IPS-NIHi7 (cell line): ENCODE measurements at regions not wholly inside any gene's neighbourhood (a gene's known extent, or its start where the extent isn't known, plus 50 kb on each side); places are given as distances from the start of the nearest gene placed in this dataset.

ENCODE experiments used
- DNase-seq: peaks from one replicate; pipeline ENCODE4 v3.0.0; 2012; ENCODE audit warnings: mixed read lengths; ENCODE audit errors: extremely low spot score

DNA sequence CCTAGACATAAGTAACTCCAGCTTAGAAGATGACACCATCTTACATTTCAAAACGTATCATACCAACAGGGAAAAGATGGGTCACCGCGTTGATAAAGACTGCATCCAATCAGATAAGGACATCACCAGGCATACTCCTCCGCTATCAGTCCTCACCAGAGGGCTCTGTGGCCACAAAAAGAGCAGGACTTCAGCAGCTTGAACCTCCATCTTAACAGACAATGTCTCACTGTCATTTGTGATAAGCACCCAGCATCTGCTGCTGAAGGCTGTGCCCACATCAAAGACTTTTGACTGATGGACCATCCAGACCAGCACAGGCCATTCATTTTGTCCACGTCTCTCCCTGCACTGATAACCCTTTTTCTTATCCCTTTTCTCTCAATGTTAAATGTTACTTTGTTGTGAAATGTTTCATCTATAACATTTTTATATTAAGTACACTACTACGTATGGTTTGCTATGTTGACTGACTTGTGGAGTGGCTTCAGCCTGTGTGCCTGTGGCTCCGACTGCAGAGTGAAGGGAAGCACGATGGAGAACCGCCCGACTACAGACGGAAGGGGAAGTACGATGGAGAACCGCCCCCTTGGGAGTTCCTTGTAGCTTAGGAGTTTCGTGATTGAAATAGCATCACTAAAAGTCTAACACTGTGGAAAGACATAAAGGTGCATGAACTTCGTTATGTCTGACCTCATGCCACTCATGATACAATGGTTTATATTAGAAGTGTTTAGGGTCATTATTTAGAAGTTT is 595.4 kb upstream of the AGA start:
- peak; percentile 7 for DNase-seq

GRCh38 chr4:178056996-178057395 is 614.8 kb upstream of the AGA start:
- no peak for DNase-seq

GRCh38 chr4:178063568-178063967 is 621.3 kb upstream of the AGA start:
- DNase-seq, result no peak

DNA sequence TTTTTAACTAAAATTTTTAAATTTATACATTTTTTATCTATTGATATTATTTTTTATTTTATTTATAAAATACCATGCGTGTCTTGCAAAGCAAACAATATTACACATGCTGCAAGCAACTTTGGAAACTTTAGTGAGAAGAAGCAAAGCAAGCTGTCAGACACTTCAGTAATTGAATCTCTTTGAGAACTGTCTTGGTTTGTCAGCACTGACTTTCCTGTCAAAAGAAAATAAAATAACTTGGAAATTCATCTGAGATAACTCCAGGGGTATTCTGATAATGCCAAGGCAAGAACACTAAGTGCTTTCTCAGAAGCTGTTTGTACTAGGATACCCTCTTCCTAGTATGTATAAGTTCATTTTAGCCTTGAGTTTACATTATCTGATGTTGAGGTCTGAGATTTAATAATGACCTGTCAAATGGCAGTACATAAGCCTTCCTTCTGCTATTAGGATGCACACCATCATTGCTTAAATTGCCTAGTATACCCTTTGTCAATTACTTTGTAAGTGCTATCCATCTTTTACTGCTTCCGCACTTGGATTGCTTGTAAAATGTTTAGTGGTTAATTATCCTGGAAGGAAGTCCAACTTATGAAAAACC is 624.2 kb upstream of the AGA start:
- DNase-seq, result no peak

DNA sequence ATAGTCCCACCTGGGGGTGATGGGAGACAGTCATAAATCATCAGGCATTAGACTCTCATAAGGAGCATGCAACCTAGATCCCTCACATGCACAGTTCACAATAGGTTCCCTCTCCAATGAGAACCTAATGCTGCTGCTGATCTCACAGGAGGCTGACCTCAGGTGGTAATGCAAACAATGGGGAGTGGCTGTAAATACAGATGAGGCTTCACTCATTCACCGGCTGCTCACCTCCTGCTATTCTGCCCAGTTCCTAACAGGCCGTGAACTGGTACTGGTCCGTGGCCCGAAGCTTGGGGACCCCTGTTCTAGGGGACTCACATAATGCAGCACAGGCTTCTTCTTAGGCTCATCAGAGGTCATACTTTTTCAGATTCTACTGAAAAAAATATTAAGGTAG is 625.9 kb upstream of the AGA start:
- DNase-seq, result no peak

DNA sequence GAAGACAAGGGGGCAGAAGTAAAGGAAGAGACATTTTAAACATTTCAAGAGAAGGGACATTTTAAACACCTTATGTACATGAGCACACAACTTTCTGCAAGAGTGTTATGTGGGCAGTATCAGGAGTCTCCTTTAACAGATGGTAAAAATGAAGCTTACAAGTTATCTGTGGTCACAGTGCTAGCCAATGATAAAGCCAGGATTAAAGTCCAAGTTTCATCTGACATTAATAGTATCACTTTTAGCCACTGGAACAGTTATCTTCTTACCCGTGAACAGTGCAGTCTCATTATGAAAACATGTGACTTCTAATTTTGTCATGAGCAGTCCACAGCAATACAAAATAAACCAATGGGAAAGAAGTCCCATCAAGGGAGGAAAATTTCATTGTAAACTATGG is 627.9 kb upstream of the AGA start:
- no peak for DNase-seq

DNA sequence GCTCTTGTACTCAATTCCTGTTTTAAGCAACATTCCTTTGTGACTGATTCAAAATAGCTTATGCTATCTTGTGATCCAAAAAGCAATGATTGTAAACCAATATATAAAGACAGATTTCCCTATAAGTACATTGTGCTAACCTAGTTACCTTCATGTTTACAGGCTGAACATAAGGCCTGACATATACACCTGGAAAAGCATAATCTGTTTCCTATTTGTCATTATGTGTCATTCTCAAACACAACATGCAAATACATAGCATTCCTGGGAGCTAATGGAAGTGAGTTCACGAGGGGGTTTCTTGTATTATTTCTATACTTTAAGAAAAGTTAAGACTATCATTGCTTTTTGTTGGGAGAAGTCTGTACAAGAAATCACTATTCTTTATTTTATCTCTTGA is 638.1 kb upstream of the AGA start:
- DNase-seq, result no peak

- DNase-seq, result no peak
Observed at GRCh38 chr4:178081176-178081575, 638.9 kb upstream of the AGA start.

DNA sequence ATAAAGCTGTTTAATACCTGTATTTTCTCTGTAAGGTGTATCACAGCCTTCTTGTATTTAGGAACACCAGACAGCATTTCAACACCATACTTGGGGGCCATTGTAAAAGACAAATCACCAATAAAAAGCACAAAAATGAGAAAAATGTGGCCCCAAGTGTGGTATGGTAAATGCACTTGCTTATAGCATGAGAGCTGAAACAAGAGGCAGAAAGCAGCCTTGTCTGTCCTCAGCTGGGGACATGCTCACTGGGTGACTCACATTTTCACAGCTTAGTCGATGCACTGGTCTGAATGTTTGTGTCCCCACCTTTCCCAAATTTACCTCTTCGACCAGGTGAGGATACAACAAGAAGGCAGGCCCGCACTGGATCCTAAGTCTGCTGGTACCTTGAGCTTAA is 639.7 kb upstream of the AGA start:
- DNase-seq, result no peak

GRCh38 chr4:178082906-178083305 is 640.7 kb upstream of the AGA start:
- DNase-seq, result no peak

DNA sequence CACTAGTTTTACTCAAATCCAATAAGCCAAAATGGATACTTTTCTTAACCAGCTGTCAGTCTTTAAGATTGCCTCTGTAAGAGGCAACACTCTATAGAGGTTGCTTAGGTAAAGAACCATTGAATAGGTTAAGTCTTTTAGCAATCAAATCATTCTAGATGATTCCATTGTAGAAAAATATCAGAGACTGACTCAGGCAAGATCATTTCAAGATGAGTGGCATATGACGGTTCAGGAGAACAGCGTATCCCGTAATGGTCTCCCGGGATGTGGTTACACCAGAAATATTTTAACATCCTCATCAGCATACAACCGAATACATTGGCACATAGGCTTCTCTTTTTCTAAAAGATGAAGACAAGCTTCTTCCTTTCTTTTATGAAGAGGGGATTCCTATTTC is 641.7 kb upstream of the AGA start:
- no peak for DNase-seq

DNA sequence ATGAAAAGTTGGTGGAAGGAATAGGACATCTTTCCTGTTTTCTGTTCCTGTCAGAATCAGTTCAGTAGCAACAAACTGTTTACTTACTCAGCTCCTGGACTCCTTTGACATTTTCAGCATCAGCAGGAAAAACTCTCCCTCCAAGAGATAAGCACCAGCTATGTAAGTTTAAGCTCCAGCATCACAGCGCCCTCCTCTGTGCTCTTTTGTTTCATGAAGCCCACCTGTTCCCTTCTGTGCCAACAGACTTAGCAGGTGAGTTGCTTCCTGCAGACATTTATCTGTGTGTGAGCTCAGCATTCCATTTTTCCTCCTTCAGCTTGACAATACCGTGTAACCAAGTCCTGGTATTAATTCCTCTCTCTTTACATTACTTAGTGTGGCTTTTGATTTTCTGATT is 644.1 kb upstream of the AGA start:
- peak; percentile 60 for DNase-seq

- no peak for DNase-seq
Observed at GRCh38 chr4:178090640-178091411, 648.6 kb upstream of the AGA start.

DNA sequence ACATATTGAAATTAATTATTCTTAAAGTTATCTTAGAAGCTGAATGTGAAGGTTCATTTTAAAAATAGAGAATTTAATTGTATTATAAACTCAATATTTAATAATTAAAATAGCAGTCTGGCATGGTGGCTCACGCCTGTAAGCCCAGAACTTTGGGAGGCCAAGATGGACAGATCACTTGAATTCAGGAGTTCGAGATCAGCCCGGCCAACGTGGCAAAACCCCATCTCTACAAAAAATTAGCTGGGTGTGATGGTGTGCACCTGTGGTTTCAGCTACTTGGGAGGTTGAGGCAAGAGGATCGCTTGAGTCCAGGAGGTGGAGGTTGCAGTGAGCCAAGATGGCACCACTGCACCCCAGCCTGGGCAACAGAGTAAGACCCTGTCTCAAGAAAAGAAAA is 659.9 kb upstream of the AGA start:
- no peak for DNase-seq

- DNase-seq, result no peak
Observed at GRCh38 chr4:178105242-178105641, 663.0 kb upstream of the AGA start.

GRCh38 chr4:178136736-178137345 is 694.6 kb upstream of the AGA start:
- DNase-seq, result no peak

DNA sequence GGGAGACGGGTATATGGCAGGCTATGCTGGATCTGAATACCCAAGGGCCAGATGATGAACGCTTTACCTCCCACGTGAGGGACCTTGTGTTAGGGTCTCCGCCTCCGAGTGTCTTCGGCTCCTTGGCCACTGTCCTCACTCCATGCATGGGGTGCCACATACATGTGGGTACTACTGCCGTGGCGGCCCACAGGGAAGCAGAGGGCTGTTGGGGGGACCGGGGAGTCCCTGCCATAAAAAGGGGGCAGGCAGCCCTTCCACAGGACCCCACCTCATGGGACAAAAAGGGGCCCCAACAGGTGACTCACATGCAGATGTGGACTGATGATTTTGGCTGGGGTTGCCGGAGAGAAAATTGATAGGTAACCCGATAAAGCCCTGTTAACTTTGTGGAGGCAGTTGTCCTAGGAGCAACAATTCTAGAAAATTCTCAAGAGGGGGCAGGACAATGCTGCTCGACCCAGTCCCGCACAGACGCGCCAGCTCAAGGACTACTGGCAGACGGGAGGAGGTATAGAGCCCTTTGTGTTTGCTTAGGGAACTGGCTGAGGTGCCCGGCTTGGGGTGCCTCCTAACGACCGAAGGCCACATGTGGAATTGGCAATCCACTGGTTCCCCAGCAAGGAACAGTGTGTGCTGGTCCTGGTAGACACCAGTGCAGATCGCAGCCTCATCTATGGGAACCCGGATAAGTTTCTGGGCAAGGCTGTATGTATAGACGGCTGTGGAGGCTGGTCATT is 695.7 kb upstream of the AGA start:
- no peak for DNase-seq

DNA sequence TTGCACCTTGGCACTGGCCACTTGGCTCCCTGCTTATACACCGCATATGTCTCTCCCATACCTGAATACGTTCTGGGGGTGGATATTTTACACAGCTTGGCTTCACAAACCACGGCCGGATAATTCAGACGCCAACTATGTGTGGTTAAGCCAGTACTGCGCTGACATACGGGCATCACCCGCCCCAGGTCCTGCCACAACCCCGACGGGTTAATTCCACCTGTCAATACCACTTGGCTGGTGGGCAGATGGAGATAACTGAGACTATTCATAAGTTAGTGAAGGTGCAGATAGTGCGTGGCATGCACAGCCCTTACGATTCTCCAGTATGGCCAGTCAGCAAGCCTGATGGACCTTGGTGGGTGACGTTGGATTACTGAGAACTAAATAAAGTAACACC is 696.3 kb upstream of the AGA start:
- no peak for DNase-seq

GRCh38 chr4:178140326-178140915 is 698.2 kb upstream of the AGA start:
- no peak for DNase-seq

- no peak for DNase-seq
Observed at GRCh38 chr4:178142724-178143123, 700.5 kb upstream of the AGA start.

DNA sequence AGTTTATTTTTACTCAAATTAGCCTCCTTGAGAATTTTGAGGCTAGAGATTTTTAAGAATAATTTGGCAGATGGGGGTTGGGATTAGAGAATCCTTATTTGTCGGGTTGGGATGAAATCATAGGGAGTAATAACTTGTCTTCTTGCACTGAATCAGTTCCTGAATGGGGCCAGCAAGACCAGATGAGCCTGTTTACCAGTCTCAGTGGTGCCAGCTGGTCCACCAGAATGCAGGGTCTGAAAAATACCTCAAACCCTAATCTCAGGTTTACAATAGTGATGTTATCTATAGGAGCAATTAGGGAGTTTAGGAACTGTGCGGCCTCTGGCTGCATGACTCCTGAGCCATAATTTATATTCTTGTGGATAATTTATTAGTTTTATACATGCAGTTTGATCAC is 705.9 kb upstream of the AGA start:
- DNase-seq, result no peak
